DMS79 (cell line): ENCODE measurements at regions not wholly inside any gene's neighbourhood (a gene's known extent, or its start where the extent isn't known, plus 50 kb on each side); places are given as distances from the start of the nearest gene placed in this dataset.

Experiments
- DNase-seq: peaks from one replicate; lab custom pipeline; 2025; lab: John Stamatoyannopoulos, UW

DNA sequence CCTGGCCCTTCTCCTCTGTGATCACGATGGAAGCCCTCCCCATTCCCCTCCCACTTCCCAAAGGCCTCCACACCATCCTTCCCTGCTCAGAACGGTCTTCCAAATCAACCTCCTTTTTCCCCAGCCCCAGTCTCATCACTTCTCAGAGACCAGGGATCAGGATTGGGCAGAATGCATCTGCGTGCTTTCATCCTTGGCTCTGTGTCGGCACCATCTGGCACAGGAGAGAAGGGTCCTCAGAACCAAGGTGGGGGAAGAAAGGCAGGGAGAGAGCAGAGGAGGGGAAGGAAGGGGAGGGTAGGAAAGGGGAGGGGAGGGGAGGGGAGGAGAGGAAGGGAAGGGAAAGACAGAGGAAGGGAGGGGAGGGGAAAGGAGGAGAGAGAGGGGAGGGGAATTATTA is 52.4 kb upstream of the FICD start:
- DNase-seq, result no peak

DNA sequence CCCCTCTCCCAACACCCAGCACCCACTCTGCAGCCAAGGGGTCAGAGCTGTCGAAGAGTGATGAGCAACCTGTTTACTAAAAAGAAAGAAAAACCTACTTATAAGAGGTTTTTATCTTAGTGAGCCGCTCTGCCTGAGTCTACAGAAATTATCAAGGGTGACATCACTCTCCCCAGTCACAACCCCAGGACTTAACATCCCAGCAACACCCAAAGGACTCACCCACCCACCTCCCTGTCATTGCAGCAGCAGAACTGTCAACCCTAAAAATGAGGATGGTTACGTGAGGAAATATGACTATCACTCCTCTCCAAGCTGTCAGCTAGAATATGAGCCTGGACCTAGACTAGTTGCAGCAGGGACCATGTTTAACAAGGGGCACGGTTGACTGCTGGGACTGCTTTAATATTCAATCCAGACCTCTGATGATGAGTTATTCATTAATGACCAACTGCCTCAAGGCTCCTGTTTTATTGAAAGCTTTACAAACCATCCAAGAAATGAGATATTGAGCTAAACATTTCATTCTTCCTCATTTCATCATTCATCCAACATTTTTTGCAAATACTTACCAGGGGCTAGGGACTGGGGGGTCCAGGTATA is 53.9 kb upstream of the FICD start:
- no peak for DNase-seq

DNA sequence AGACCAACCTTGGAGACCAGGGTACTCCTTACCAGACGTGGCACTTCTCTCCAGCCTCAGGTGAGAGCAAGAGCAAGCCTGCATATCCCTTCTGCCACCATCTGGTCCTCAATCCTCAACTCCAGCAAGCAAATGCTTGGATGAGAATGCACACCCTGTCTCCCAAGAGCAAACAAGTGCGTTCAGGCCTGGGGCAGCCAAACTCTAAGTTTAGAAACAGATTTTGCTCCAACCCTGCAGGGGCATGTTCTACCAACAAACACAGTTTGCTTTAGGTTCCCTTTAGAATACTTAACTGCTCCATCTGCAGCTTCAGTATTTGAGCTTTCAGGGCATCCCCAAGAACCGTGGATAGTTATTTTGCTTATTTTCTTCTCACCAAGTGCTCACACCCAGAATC is 55.9 kb upstream of the FICD start:
- DNase-seq, result no peak

DNA sequence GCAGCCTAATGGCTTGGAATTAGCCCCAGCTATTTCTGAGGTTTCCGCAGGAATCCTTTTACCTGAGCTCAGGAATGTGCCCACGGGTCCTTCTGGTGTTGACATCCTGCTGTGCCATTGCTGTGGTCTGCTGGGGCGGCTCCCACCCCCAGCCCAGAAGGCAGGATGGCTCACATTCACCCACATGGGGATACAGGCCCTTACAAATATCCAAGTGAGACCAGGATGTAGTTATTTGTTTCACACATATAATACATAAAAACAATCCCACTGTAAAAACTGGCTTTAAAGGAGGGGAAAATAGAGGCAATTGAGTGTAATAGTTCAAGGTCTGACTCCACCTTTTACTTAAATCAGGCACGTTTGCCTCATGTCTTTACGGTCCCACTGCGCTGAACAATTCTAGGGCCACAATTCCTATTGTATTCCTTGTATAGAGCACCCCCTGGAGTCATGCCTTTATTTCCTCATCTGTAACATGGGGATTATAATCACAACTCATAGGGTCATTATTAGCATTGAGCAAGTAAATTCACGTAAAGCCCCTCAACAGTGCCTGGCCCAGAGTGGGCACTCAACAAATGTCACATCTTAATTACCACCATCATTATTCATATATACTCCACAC is 57.2 kb upstream of the FICD start:
- no peak for DNase-seq

DNA sequence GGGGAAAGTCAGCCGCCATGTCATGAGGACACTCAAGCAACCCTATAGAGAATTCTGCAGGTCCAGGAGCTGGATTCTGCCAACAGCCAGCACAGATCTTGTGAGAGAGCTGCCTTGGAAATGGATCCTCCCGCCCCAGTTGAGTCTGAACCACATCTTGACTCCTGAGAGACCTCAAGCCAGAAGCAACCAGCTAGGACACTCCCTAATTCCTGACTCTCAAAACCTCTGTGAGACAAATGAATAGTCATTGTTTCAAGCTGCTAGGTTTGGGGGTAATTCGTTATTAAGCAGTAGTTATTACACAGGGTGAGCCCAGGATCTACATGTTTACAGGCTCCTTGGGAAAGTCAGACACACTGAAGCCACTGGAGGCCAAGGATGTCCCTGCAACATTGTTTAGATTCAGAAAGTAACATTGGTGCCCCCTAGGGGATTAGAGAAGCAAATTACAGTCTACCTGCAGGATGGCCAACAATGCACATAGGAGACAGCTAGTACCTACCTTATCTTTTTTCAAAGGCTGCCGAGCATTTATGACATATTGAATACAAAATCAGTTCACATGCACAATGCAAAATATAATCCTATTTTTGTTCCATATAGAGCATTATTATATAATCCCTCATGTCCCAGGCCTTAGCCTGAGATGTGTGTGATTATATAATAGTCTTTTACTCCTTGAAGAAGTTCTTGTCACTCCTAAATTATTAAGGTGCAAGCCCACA is 57.9 kb upstream of the FICD start:
- DNase-seq, result no peak

DNA sequence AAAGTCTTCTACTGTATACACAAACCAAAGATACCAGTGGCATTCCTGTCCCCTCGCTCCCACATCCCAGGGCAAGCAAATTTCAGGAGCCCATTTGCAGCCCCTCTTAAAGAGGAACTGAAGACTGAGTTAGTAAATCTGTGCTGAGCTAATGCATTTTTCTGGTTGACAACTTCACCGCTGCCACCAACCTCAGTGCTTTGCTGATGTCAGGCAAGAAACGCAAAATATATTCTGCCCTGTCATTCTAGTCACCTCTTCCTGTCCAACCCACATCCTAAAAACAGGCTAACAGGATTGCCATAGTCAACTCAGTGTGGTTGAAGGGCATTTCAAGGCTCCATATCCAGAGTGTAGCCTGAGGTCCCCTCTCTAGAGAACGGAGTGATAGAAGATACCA is 59.4 kb upstream of the FICD start:
- DNase-seq, result no peak

DNA sequence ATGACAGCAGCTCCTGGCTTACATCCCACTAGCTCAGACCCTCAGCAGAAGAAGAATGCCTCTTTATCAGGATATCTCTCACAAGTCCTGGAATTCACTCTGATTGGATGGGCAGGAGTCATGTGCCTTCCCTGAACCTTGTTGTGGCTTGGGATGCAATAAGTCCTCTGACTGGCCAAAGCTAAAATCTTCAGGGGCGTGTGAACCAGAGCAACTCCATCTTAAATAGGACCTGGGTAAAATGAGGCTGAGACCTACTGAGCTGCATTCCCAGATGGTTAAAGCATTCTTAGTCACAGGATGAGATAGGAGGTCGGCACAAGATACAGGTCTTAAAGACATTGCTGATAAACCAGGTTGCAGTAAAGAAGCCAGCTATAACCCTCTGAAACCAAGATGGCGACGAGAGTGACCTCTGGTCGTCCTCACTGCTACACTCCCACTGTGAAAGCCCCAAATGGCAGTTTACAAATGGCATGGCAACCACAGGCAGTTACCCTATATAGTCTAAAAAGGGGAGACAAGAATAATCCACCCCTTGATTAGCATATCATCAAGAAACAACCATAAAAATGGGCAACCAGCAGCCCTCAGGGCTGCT is 60.4 kb upstream of the FICD start:
- DNase-seq, result no peak

DNA sequence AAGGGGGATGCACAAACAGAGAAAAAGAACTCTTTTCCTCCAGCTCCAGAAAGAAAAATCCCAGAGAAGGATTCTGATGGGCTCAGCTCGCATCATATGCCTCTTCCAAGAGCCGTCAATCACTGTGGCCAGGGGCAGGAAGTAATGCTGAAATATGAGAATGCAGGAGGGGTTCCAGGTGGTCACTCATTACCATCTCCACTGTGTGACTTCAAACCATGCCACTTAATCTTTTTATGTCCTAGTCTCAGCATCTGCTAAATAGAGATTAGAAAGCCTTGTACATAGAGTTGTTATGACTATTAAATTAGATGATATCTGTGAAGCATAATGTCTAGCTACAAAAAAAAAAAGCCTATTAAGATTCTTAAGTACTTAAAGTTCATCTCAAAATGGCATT is 65.6 kb upstream of the FICD start:
- no peak for DNase-seq

DNA sequence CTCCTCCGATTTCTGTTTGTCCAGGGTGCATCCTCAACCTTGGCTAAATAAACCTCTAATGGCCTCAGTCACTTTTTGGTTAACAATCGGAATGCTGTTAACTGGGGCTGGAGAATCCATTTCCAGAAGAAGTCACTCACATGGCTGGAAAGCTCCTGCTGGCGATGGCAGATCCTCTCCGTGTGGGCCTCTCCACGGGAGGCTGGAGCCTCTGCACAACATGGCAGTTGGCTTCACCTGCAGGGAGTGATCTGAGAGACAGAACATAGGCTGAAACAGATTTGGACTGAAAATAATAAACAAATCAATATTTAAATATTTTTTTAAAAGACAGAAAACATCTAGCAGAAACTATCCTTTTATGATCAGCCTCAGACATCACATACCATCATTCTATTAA is 66.8 kb upstream of the FICD start:
- DNase-seq, result no peak

DNA sequence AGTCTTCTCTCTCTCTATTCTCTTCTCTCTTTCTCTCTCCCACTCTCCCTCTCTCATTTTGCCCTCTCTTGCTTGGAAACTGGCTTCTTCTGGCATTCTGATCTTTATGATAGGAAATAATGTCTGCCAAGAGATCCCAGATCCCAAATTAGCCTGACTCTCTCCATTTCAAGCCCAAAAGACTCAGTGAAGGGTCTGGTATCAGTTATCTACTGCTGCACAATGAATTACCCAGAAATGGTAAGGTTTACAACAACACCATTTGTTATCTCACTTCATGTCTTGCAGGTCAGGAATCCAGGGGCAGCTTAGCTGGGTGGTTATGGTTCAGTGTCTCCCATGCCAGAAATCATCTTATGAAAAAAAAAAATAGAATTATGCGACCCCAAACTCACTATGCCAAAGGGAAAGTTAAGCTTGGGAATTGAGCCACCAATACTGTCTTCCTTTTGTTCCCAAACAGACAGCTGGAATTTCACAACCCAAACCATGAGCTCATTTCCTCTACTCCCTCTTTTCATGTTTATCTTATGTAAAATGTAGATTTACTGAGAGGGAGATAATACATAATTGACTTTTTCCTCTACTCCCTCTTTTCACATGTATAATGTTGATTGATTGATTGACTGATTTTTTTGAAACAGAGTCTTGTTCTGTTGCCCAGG is 67.8 kb upstream of the FICD start:
- no peak for DNase-seq

DNA sequence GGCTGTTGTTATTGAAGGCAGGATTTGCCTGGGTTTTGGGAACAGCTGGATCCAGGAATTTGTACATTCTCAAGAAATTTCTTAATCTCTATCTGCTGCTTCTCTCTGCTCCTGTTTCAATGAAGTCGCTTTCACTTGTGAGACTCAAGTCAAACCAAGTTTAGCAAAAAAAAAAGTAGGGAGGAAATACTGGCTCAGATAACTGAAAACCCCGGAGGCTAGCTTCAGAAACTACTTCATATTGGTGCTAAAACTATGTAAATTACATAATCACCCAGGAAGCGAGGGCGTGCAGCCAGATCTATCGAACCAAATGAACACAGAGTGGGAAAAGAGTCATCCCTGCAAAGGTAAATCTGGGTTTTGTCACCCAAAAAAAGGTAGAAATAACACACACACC is 68.3 kb upstream of the FICD start:
- DNase-seq, result no peak

DNA sequence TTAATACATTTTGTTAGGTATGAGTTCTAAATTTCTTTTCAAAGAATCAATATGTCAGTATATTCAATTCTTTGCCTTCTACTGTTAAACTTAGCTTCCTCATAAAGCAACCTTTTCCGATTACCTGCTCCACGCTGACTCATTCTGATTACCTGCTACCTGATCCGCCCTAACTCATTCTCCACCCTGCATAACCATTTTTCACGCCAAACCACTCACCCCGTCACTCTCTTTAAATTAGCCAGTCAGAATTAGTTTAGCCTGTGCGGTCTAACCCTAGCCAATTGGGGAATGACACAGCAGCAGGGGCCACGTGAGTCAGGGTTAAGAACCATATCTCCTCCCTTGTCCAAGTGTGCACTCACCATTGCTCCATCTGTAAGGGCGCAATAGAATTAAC is 72.2 kb upstream of the FICD start:
- no peak for DNase-seq

DNA sequence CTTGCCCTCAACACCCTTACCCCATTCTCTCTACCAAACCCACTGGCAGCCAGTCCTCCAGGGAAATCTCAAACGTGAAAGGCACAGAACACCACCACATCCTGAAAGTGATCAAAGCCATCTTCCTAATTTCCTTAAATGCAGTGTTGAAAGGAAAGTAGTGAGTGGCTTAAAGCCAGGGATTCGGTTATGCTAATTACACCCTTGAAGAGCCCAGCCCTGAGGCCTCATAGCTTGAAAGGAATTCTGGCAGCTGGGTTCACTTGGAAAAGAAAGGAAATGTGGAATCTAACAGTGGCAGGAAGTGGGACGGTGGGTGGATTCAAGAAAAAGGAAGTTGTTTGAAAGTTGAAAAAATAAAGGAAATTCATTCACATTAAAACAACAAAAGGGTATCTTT is 73.0 kb upstream of the FICD start:
- no peak for DNase-seq

DNA sequence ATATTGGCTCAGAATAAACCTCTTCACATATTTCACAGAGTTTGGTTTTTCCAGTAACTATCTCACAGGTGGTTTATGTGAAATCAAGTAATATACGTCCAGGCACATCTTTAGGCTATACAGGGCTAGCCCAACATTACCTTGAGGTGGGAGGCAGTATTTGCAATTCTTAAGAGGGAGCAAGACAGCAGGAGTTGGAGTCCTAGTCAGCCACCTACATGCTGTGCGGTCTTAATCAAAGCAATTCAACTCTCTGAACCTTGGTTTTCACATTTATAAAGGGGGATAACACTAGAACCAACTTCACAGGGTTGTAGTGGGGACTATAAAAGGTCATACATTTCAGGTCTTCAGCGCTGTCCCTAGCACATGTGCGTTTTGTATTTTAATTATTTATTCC is 73.5 kb upstream of the FICD start:
- no peak for DNase-seq

DNA sequence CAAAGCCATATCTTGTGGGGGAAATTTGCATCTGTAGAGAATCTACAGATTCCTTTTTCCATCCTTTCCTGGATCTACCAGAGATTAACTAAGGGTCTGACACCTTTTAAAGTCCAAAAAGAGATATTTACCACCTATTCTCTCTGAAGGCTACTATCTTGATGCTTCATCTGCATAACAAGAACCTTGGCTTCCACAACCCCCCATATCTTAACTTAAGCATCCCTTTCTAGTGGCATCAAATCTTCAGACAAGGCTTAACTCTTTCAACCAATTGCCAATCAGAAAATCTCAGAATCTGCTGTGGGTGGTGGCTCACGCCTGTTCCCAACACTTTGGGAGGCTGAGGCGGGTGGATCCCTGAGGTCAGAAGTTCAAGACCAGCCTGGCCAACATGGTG is 74.3 kb upstream of the FICD start:
- no peak for DNase-seq

DNA sequence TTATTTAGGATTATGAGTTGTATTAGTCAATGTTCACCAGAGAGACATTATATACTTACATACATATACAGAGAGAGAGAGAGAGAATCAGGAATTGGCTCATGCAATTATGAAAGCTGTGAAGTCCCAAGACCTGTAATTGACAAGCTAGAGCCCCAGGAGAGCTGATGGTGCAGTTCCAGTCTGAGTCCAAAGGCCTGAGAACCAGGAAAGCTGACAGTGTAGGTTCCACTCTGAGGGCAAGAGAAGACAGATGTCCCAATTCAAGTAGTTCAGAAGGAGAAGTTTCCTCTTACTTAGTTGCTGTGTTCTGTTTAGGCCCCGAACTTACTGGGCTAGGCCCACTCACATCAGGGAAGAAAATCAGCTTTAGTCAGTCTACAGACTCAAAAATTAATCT is 76.4 kb upstream of the FICD start:
- DNase-seq, result no peak

DNA sequence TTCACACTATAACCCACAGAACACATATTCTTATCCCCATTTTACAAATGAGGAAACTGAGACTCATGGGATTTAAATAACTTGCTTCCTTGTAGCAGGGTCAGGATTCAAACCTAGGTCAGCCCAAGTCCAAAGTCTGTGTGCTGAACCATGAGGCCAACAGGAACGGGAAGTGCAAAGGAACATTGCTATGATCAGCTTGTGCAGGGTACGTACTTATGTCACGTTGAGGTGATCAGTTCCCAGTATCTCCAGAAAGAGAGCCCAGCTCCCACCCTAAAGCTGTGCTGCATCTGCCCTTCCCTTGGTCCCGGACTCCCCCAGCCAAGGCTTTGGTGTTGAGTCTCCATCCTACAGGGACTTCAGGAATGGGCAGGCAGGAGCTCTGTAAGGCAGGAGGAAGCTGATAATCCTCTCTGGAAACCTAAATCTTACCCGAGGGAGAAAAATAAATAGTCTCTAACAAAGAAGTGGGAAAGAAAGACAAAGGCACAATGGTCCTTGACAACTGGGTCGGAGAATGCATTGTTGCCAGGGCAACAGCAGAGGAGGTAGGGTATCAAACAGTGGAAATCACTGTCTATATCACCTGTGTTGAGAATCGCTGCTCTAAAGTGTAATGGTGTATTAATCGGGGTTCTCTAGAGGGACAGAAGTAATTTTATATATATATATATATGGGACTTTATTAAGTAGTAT is 82.5 kb upstream of the FICD start:
- DNase-seq, result no peak

DNA sequence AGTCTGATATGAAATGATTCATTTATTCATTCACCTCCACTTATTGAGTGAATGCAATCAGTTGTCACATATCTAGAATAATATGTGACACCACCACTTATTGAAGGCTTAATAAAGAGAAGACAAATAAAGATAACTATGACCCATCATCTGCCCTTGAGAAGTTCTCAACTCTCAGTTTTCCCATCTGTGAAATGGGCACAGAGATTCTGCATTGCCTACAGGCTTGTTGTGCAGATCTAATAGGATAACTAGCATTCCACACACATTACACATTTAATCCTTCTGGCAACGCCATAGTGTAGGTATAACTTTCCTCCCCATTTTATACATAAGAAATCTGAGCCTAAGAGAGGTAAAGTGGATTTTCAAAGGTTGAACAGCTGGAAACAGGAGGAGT is 84.2 kb upstream of the FICD start:
- DNase-seq, result no peak

DNA sequence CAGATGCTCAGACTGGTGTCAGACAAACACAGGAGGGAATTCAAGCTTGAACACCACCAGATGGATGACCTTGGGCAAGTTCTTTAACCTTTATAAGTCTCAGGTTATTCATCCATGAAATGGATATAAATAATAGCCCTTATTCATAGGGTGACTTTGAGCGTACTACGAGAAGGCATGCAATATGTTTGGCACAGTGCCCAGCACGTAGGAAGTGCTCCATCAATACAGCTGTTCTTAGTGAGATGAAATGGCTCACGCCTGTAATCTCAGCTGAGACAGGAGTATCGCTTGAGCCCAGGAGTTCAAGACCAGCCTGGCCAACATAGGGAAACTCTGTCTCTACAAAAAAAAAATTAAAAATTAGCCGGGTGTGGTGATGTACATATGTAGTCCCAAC is 84.8 kb upstream of the FICD start:
- DNase-seq, result no peak

DNA sequence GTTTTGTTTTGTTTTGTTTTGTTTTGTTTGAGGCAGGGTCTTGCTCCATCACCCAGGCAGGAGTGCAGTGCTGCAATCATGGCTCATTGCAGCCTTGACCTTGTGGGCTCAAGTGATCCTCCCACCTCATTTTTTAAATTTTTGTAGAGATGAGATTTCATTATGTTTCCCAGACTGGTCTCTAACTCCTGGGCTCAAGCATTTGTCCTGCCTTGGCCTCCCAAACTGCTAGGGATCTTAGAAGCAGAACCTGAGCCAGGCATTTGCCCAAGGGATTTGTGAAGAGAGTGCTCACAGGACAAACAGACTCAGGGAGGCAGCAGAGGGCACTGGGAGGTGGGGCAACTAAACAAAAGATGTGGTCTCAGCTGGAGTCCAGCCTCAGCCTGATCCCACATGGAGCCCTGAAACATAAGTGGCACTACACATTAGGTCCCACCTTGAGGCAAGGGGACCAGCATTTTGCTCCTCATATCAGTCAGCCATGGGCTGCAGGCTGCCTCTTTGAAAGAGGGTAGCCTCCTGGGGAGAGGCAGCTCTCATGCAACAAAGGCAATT is 86.2 kb upstream of the CMKLR1 start:
- DNase-seq, result no peak

DNA sequence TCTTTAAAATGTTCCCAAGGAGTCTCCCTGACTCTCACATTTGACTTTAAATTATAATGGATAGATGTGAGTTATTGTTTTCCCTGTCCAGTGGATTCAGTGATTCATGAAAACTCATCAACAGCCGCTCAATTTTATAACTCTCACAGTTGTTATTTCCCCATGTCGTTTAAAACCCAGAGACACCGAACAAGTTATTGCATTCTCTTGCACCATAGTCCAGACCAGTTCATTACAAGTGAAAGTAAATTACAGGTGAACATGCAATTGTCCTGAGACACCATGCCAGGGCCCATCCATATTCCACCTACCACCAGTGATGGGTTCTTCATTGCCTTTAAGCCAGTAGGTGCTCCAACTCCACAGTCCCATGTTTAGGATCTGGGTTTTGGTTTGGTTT is 85.7 kb upstream of the CMKLR1 start:
- no peak for DNase-seq

DNA sequence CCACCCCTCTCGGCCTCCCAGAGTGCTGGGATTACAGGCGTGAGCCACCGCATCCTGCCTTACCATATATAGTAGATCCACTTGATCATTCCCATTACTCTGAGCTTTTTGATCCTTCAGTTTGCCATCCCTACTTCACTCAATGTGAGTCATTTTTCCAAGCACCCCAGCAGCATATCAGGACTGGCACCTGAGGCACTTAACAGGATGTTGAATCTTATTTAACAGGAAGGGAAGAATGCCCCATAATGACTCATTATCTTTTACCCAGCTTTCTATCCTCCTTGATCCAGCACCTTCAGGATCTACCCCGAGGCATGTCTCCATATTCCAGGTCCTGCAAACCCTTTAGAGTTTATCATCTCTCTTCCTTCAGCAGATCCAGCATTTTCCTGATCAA is 84.9 kb upstream of the CMKLR1 start:
- no peak for DNase-seq
